K562 (cell line): ENCODE measurements at regions not wholly inside any gene's neighbourhood (a gene's known extent, or its start where the extent isn't known, plus 50 kb on each side); places are given as distances from the start of the nearest gene placed in this dataset.

ENCODE experiments used
- ATAC-seq: fragments of 200-7000 bp; cut with Tn5 transposase; 3 replicates; pipeline ENCODE4 v1.9.1; 2020; ENCODE audit warnings: moderate library complexity
- BruUV-seq: library from RNA; stranded (reverse); fragments of 400-500 nt; replicated peaks from 2 replicates; lab custom pipeline; 2021; lab: Mats Ljungman, UMichigan
- CTCF ChIA-PET: fragments of 300-600 bp; formaldehyde crosslinking; extraction: SDS; loops from one replicate; lab custom pipeline; 2021; ENCODE audit warnings: low intra/inter-chr PET ratio; lab: Yijun Ruan, JAX
- POLR2A ChIA-PET: fragments of 300-600, 350-650 bp; sonication (Branson Sonifier 250); formaldehyde crosslinking; extraction: SDS; loops from one replicate; lab custom pipeline; 2021; ENCODE audit warnings: antibody characterized with exemption, inconsistent platforms; lab: Yijun Ruan, JAX
- DNase-seq, 4 experiments: peaks; one replicate each; pipeline versions ENCODE4 v3.0.0 to v3.0.0-alpha.2; 2011 to 2018; ENCODE audit warnings: low spot score in 3 of 4, mixed read lengths in 3 of 4; ENCODE audit errors: extremely low read depth in 1 of 4
- FAIRE-seq: peaks from 2 replicates; lab custom pipeline; 2011; peaks lifted over from hg19 to GRCh38; lab: Jason Lieb, UNC
- H2AFZ ChIP-seq: 2 replicates; pipeline ENCODE4 v1.6.0; 2011; ENCODE audit warnings: low read depth, low read length, control low read depth, inconsistent platforms
- H3K27ac ChIP-seq: fragments of 200-600 bp; 3 replicates; pipeline ENCODE4 v1.8.0; 2011; ENCODE audit warnings: low read depth, mild to moderate bottlenecking, control low read depth, inconsistent platforms, low read length, moderate library complexity, mixed read lengths; ENCODE audit errors: extremely low read depth
- H3K27me3 ChIP-seq, 2 experiments: fragments of 300-600 bp in 1 of 2; 2 replicates in 1 of 2; 3 replicates in 1 of 2; pipeline versions ENCODE4 v1.6.0 to v1.8.0; 2011; ENCODE audit warnings: inconsistent platforms in 2 of 2, low read length in 2 of 2, mild to moderate bottlenecking in 1 of 2, mixed read lengths in 1 of 2, moderate library complexity in 1 of 2; ENCODE audit not compliant: control insufficient read depth in 2 of 2, insufficient read depth in 2 of 2
- H3K36me3 ChIP-seq: fragments of 300-600 bp; 3 replicates; pipeline ENCODE4 v1.8.0; 2011; ENCODE audit warnings: mild to moderate bottlenecking, low read length, inconsistent platforms; ENCODE audit not compliant: control insufficient read depth, insufficient read depth
- H3K4me1 ChIP-seq, 2 experiments: fragments of 200-600 bp in 1 of 2; replicated peaks in 1 of 2; 2 replicates in 1 of 2; 3 replicates in 1 of 2; pipeline versions ENCODE4 v1.5.1 to v1.8.0; 2011; ENCODE audit warnings: inconsistent platforms in 2 of 2, low read length in 2 of 2, mild to moderate bottlenecking in 1 of 2, mixed read lengths in 1 of 2, moderate library complexity in 1 of 2; ENCODE audit not compliant: control insufficient read depth in 2 of 2, insufficient read depth in 2 of 2
- H3K4me2 ChIP-seq: 2 replicates; pipeline ENCODE4 v1.6.1; 2011; ENCODE audit warnings: low read length, control low read depth, inconsistent platforms, mixed read lengths; ENCODE audit not compliant: insufficient read depth
- H3K4me3 ChIP-seq: fragments of 200-600 bp; sonication (generic), shearing (Covaris generic); 2 replicates; pipeline ENCODE4 v1.5.1; 2016; ENCODE audit warnings: control low read depth, inconsistent platforms
- H3K79me2 ChIP-seq: fragments of 200-600 bp; 3 replicates; pipeline ENCODE4 v1.8.0; 2011; ENCODE audit warnings: low read length, inconsistent platforms; ENCODE audit not compliant: control insufficient read depth, insufficient read depth
- H3K9ac ChIP-seq, 2 experiments: 2 replicates each; pipeline versions ENCODE4 v1.6.0 to v1.6.1; 2011; ENCODE audit warnings: low read depth in 2 of 2, low read length in 2 of 2, control low read depth in 1 of 2, inconsistent platforms in 1 of 2, mild to moderate bottlenecking in 1 of 2, mixed read lengths in 1 of 2; ENCODE audit not compliant: insufficient read depth in 1 of 2
- H3K9me1 ChIP-seq: one replicate; pipeline ENCODE4 v1.6.0; 2011; ENCODE audit warnings: inconsistent platforms, mild to moderate bottlenecking, low read length, moderate library complexity; ENCODE audit not compliant: control insufficient read depth, insufficient read depth
- H3K9me3 ChIP-seq: replicated peaks from 2 replicates; pipeline ENCODE4 v1.5.1; 2011; ENCODE audit warnings: low read depth, low read length, inconsistent platforms; ENCODE audit not compliant: control insufficient read depth, insufficient read depth
- H4K20me1 ChIP-seq: replicated peaks from 2 replicates; pipeline ENCODE4 v1.6.1; 2011; ENCODE audit warnings: low read length, inconsistent platforms, mixed read lengths; ENCODE audit not compliant: control insufficient read depth, insufficient read depth
- COPS2 ChIP-seq: fragments of 450-650 bp; conservative IDR thresholded peaks from 2 replicates; pipeline ENCODE4 v1.6.1; 2016; ENCODE audit warnings: mild to moderate bottlenecking, moderate library complexity
- CREBBP ChIP-seq: IDR thresholded peaks from one replicate; pipeline ENCODE4 v1.6.1; 2012; ENCODE audit warnings: low read depth, mild to moderate bottlenecking, control low read depth, inconsistent platforms, low read length
- FOXA1 ChIP-seq: fragments of 450-650 bp; IDR thresholded peaks from 2 replicates; pipeline ENCODE4 v1.6.1; 2016; ENCODE audit warnings: mild to moderate bottlenecking, borderline replicate concordance
- KLF1 ChIP-seq: fragments of 450-650 bp; IDR thresholded peaks from 2 replicates; pipeline ENCODE4 v1.6.1; 2016; ENCODE audit warnings: missing genetic modification characterization, missing compliant biosample characterization
- NFIX ChIP-seq: fragments of 250-450 bp; sonication (Bioruptor Pico); IDR thresholded peaks from 2 replicates; pipeline ENCODE4 v1.4.0; 2020; ENCODE audit warnings: low read depth, mild to moderate bottlenecking, moderate library complexity
- RCOR1 ChIP-seq, 2 experiments: IDR thresholded peaks; 2 replicates each; pipeline ENCODE4 v1.6.1; 2012; ENCODE audit warnings: low read depth in 2 of 2, low read length in 2 of 2, borderline replicate concordance in 1 of 2, improper control_type of control experiment in 1 of 2
- SIRT6 ChIP-seq: IDR thresholded peaks from one replicate; pipeline ENCODE4 v1.6.1; 2012; ENCODE audit warnings: low read depth, mild to moderate bottlenecking, control low read depth, inconsistent platforms, low read length, moderate library complexity
- SMARCA4 ChIP-seq: fragments of 450-650 bp; IDR thresholded peaks from 2 replicates; pipeline ENCODE4 v1.6.1; 2016
- SPI1 ChIP-seq: IDR thresholded peaks from 2 replicates; pipeline ENCODE4 v1.6.1; 2011; ENCODE audit warnings: low read depth, low read length, control low read depth, borderline replicate concordance
- ZBTB5 ChIP-seq: fragments of 450-650 bp; IDR thresholded peaks from 2 replicates; pipeline ENCODE4 v1.6.1; 2017; ENCODE audit warnings: antibody characterized with exemption
- ZC3H11A ChIP-seq: IDR thresholded peaks from 2 replicates; pipeline ENCODE4 v1.6.1; 2012; ENCODE audit warnings: low read depth, low read length, improper control_type of control experiment
- ZNF3 ChIP-seq: fragments of 250-450 bp; sonication (Bioruptor Pico); IDR thresholded peaks from 2 replicates; pipeline ENCODE4 v1.5.0; 2021; ENCODE audit warnings: mild to moderate bottlenecking, moderate library complexity
- ZNF644 ChIP-seq: fragments of 200-800 bp; sonication (Bioruptor generic); IDR thresholded peaks from 2 replicates; pipeline ENCODE4 v1.6.1; 2016; ENCODE audit warnings: low read depth, missing genetic modification characterization, missing compliant biosample characterization
- WGBS: fragments of 100-300 bp; shearing (Covaris generic); methylation state at CpG from one replicate; pipeline ENCODE4 v1.1.6; 2016; ENCODE audit warnings: low coverage, mixed read lengths; ENCODE audit not compliant: insufficient coverage; ENCODE audit errors: missing lambda C conversion rate; 5-methylcytosine and 5-hydroxymethylcytosine counted together
- in situ Hi-C: fragments of 300-500 bp; cut with MboI; formaldehyde crosslinking; loops from 4 replicates; pipeline ENCODE4 v1.15.0; 2018; ENCODE audit warnings: inconsistent platforms, mixed read lengths
- intact Hi-C: fragments of 100-400 bp; cut with micrococcal nuclease; formaldehyde crosslinking; loops from 2 replicates; pipeline ENCODE4 v1.14.2; 2022
- TF ChIP-seq, protein P1 (sequence below): sonication (generic); formaldehyde crosslinking; IDR thresholded peaks from 2 replicates; pipeline ENCODE4 v1.8.0; 2022; ENCODE audit warnings: mild to moderate bottlenecking, missing genetic modification reagents
- TF ChIP-seq, protein P2 (sequence below): fragments of 250-450 bp; sonication (Bioruptor Pico); IDR thresholded peaks from 2 replicates; pipeline ENCODE4 v1.4.0; 2020; ENCODE audit warnings: mild to moderate bottlenecking
- TF ChIP-seq, protein P3 (sequence below): fragments of 450-650 bp; IDR thresholded peaks from 2 replicates; pipeline ENCODE4 v1.6.1; 2016; ENCODE audit warnings: antibody characterized with exemption
- TF ChIP-seq, protein P4 (sequence below): IDR thresholded peaks from 2 replicates; pipeline ENCODE4 v1.6.1; 2011; ENCODE audit not compliant: insufficient read length; ENCODE audit errors: extremely low read depth

DNA sequence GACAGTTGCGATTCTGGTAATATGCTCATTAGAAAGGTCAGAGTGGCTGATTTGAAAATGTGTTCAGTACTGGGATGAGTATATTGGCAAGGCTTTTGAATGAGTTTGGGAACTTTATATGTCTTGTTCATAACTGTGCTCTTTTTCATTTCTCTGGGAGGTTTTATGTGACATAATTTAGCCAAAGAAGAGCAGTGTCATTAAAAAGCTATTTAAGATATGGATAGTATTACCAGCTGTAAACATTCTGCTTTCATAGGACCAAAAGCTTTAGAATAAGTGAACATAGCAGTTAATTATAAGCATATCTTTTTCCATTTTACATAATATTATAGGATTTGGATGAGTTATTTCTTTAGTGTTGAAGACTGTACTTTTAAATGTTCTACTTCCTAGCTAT is 260.4 kb downstream of the TTC6 start (continued):
- TF ChIP-seq SIRT6 (no peak), KLF1 (tag) (no peak), ZNF644 (tag) (no peak), SMARCA4 (no peak), ZC3H11A (no peak)

GRCh38 chr14:37857774-37858266 is 262.4 kb downstream of the TTC6 start:
- ChIA-PET CTCF (no interaction called here), POLR2A (no interaction called here)
- in situ Hi-C loops: no loop called here
- H3K4me1 ChIP-seq: no peaks in the 10 kb centered on the region
- H3K9me3 ChIP-seq: no peaks in the 10 kb centered on the region
- H3K79me2 ChIP-seq: no peaks in the 10 kb centered on the region
- WGBS: 0% methylated on average over 1 of the region's 2 CpGs
- H4K20me1 ChIP-seq: no peaks in the 10 kb centered on the region
- DNase-seq (no peak), ATAC-seq (no peak), FAIRE-seq (no peak)
- H3K9ac ChIP-seq: no peak overlapping the region
- no peak overlapping the region for H3K4me2 ChIP-seq
- intact Hi-C loops: no loop called here
- no peaks in the 10 kb centered on the region for H3K27me3 ChIP-seq
- no peaks in the 10 kb centered on the region for H3K9me1 ChIP-seq
- no peaks in the 10 kb centered on the region for H3K36me3 ChIP-seq
- H3K27ac ChIP-seq: no peak overlapping the region
- BruUV-seq: no TSS peak
- no peak overlapping the region for H3K4me3 ChIP-seq
- no peak overlapping the region for H2AFZ ChIP-seq
- TF ChIP-seq, protein P1, sequence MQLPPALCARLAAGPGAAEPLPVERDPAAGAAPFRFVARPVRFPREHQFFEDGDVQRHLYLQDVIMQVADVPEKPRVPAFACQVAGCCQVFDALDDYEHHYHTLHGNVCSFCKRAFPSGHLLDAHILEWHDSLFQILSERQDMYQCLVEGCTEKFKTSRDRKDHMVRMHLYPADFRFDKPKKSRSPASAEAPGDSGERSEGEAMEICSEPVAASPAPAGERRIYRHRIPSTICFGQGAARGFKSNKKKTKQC (CRISPR knock-in tag): no peak
- TF ChIP-seq NFIX (CRISPR knock-in tag): no peak
- TF ChIP-seq ZNF3 (CRISPR knock-in tag): no peak
- TF ChIP-seq, protein P2, sequence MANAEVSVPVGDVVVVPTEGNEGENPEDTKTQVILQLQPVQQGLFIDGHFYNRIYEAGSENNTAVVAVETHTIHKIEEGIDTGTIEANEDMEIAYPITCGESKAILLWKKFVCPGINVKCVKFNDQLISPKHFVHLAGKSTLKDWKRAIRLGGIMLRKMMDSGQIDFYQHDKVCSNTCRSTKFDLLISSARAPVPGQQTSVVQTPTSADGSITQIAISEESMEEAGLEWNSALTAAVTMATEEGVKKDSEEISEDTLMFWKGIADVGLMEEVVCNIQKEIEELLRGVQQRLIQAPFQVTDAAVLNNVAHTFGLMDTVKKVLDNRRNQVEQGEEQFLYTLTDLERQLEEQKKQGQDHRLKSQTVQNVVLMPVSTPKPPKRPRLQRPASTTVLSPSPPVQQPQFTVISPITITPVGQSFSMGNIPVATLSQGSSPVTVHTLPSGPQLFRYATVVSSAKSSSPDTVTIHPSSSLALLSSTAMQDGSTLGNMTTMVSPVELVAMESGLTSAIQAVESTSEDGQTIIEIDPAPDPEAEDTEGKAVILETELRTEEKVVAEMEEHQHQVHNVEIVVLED (CRISPR knock-in tag): no peak
- TF ChIP-seq, protein P3, sequence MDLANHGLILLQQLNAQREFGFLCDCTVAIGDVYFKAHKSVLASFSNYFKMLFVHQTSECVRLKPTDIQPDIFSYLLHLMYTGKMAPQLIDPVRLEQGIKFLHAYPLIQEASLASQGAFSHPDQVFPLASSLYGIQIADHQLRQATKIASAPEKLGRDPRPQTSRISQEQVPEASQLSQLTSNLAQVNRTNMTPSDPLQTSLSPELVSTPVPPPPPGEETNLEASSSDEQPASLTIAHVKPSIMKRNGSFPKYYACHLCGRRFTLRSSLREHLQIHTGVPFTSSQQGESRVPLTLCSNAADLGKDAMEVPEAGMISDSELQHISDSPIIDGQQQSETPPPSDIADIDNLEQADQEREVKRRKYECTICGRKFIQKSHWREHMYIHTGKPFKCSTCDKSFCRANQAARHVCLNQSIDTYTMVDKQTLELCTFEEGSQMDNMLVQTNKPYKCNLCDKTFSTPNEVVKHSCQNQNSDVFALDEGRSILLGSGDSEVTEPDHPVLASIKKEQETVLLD: no peak
- no peak for TF ChIP-seq ZBTB5
- TF ChIP-seq, protein P4, sequence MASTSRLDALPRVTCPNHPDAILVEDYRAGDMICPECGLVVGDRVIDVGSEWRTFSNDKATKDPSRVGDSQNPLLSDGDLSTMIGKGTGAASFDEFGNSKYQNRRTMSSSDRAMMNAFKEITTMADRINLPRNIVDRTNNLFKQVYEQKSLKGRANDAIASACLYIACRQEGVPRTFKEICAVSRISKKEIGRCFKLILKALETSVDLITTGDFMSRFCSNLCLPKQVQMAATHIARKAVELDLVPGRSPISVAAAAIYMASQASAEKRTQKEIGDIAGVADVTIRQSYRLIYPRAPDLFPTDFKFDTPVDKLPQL: no peak
- TF ChIP-seq COPS2: no peak
- TF ChIP-seq CREBBP: no peak
- no peak for TF ChIP-seq RCOR1 (IDR thresholded peaks at IDR 0.05; ENCODE audit: borderline replicate concordance in 1 of 2, low read depth in 2 of 2, low read length in 2 of 2)
- TF ChIP-seq SPI1: no peak
- TF ChIP-seq FOXA1: no peak
